HG02943 (cell line): ENCODE measurements at regions not wholly inside any gene's neighbourhood (a gene's known extent, or its start where the extent isn't known, plus 50 kb on each side); places are given as distances from the start of the nearest gene placed in this dataset.
"Not testable (repeated sequence)": the region's sequence is repeated elsewhere in the genome, so short reads cannot be mapped to it uniquely, and the experiment has no call there.

Source experiments
- ATAC-seq: cut with Tn5 transposase; IDR thresholded peaks from one replicate; pipeline ENCODE4 v1.9.1; 2021; ENCODE audit warnings: mild to moderate bottlenecking, low read depth, moderate library complexity; ENCODE audit not compliant: unreplicated experiment

DNA sequence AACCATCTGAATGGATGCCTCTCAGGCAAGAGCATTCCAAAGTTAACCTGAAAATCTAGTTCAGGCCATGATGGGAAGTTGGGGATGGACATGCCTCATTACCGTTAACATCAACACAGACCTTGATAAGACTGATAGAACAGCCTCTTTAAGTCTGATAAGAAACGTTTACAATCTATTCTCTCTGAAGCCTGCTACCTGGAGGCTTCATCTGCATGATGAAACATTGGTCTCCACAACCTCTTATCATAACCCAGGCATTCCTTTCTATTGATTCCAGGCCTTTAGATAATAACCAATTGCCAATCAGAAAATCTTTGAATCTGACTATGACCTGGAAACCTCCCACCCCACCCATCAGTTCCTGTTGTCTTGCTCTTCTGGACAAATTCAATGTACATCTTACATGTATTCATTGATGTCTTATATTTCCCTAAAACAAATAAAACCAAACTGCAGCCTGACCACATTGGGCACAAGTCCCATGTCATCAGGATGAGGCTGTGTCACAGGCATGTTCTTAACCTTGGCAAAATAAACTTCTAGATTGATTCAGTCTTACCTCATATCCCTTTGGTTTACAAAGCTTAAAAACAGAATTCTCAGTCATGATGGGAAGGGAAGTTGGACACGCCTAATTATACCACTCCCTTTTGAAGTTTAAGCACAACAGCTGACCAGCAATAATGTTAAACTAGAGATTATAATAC, 843.8 kb upstream of the SPRY2 start:
- no peak for ATAC-seq

- no peak for ATAC-seq
Observed at GRCh38 chr13:81172603-81173002, 831.7 kb upstream of the SPRY2 start.

- ATAC-seq, result no peak
Observed at GRCh38 chr13:81171065-81171647, 830.2 kb upstream of the SPRY2 start.

- ATAC-seq, result not testable (repeated sequence)
Observed at GRCh38 chr13:81163823-81164222, 822.9 kb upstream of the SPRY2 start.

GRCh38 chr13:81153478-81153877, 812.6 kb upstream of the SPRY2 start:
- no peak for ATAC-seq

GRCh38 chr13:81148822-81149221, 807.9 kb upstream of the SPRY2 start:
- no peak for ATAC-seq

DNA sequence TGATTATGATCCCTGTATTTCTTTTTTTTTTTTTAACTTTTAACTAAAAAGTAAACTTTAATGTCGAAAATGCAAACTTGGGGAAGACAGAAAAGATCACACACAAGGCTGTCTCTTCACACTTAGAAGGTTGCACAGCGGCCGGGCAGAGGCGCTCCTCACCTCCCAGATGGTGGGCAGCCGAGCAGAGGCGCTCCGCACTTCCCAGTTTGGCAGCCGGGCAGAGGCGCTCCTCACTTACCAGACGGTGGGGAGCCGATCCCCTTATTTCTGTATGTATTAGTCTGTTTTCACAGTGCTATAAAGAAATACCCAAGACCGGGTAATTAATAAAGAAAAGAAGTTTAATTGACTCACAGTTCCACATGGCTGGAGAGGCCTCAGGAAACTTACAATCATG, 805.6 kb upstream of the SPRY2 start:
- not testable (repeated sequence) for ATAC-seq

DNA sequence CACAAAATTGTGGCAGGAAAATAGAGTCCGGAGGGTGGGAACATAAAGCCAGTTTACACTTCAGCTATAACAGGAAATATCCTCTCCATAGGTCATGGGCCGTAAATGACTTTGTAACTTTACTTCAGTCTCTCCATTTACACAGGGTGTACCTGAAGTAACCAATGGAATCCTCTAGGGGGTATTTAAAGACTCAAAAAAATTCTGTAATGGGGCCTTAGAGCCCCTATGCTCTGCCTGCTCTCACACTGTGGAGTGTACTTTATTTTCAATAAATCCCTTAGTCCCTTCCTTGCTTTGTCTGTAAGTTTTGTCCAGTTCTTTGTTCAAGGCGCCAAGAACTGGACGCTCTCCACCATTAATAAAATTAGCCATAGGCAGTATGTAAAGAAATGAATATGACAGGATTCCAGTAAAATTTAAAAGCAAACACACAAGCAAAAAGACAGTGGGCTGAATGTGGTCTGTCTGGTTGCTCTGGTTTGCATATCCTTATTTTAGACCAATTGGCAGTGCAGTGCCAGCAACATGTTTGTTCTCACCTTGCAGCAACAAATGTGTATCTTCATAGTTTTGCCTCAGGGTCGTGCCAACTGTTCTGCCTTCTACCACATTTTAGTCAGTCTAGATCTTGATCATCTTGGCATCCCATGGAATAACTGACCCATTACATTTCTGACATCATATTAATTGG, 801.5 kb upstream of the SPRY2 start:
- no peak for ATAC-seq

DNA sequence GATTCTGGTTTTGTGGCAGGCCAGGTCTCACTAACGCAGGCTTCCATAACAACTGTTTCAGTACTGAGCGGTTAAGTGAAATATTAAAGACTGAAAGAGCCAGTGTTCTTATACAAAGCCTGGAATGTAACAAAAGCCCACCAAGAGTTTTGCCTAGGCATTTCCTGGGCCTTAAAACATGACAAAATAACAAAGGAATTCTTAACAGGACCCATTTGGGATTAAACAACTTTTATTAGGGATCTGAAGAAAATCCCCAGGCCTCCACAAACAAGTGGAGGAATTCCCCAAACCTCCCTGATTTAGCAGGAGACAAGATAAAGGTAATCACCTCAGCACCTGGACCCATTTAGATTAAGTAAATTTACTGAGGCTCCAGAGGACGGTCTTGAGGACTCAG, 799.7 kb upstream of the SPRY2 start:
- no peak for ATAC-seq

GRCh38 chr13:81139987-81140386, 799.1 kb upstream of the SPRY2 start:
- ATAC-seq, result no peak

DNA sequence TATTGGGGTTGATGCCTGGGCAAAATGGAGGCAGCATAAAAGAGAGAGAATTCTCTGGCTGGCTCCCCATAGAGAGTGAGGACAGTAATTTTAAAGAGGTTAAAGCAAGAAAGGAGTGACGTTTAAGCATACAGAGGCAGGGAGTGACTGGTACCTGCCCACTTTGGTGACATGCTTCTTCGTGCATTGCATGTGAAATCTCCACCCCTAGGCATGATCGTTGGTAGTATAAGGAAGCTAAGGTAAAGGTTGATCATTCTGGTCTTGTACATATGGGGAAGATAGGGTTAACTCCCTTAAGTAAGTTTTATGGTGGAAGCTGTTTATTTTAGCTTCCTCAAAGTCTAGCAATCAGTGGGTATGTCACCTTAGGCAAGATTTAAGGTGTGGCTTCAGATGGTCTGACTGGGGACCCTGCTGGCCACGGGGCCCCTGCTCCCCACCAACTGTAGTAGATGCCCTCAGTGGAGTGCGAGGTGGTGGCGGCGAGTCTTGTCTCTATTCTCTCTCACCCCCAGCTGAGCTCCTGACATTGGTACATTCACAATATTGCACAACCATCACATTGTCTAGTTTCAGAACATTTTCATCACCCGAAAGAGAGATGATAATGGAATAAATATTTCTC, 797.5 kb upstream of the SPRY2 start:
- no peak for ATAC-seq

GRCh38 chr13:81133066-81133465, 792.1 kb upstream of the SPRY2 start:
- ATAC-seq, result no peak

GRCh38 chr13:81117416-81117815, 776.5 kb upstream of the SPRY2 start:
- no peak for ATAC-seq

DNA sequence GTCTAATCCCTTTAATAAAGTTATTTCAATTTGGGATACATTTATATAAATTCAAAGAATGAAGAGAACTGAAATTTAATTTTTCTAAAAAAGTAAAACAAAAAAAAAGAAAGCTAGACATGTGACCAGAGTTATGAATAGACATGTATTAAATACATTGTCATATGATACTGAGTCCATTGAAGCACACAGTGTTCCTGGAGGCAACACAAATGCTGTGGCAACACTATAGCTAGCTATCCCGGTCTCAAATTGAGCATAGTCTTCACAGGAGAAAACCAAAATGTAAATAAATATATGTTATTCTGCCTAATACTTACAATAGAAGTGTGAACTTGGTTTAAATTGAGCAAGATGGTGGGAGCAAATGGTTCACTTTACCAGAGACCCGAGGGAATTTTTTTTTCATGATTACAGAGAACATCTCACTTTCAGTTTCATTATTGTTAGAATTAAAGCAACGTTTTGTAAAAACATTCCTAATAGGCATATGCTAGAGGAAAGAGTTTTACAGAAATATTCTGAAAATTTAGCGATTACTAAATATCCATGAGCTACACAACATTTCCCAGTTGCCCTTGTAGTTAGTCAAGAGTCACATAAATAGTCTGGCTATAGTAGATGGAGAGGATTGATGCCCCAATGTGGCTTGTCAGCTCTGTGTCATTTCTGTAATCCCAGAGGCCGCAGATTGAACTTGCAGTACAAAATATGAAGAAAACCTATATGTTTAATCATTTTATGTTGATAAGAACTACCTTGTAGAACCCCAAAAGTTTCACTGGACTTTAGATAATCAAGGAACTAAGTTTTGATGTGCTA, 775.7 kb upstream of the SPRY2 start:
- no peak for ATAC-seq

DNA sequence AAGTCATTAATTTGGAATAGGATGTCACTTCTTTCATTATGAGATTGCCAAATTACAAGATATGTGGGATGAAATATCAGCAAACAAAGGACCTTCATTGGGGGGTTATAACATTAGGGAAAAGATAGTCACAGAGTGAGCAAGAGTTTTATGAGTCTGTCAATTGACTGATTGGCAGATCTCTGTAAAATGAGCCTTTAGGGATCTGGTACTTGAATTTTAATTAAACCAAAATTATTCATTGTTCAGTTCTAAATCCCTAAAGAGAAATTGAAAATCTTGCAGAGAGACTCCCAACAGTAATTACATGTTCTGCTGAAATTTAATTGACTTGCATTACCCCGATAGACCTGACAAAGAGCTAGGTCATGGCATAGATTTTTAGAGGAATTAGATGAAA, 768.1 kb upstream of the SPRY2 start:
- ATAC-seq, result no peak

- no peak for ATAC-seq
Observed at GRCh38 chr13:81106348-81106747, 765.4 kb upstream of the SPRY2 start.

GRCh38 chr13:81104035-81104715, 763.2 kb upstream of the SPRY2 start:
- no peak for ATAC-seq

GRCh38 chr13:81102066-81102465, 761.1 kb upstream of the SPRY2 start:
- not testable (repeated sequence) for ATAC-seq

- ATAC-seq, result no peak
Observed at GRCh38 chr13:81089371-81090157, 748.6 kb upstream of the SPRY2 start.
